BLaER1 (cell line): ENCODE measurements at regions not wholly inside any gene's neighbourhood (a gene's known extent, or its start where the extent isn't known, plus 50 kb on each side); places are given as distances from the start of the nearest gene placed in this dataset.
A peak's percentile ranks its signal among the peaks of the same experiment; 100 is the strongest.

Experiments used
- H3K27ac ChIP-seq: shearing (Covaris generic); formaldehyde crosslinking; 2 replicates; pipeline ENCODE4 v1.8.1; 2022
- H3K27me3 ChIP-seq: shearing (Covaris generic); formaldehyde crosslinking; 2 replicates; pipeline ENCODE4 v1.8.1; 2022
- H3K36me3 ChIP-seq: shearing (Covaris generic); formaldehyde crosslinking; 2 replicates; pipeline ENCODE4 v1.8.1; 2022
- H3K4me1 ChIP-seq: shearing (Covaris generic); formaldehyde crosslinking; 2 replicates; pipeline ENCODE4 v1.8.1; 2022
- H3K4me2 ChIP-seq: shearing (Covaris generic); formaldehyde crosslinking; 2 replicates; pipeline ENCODE4 v1.8.1; 2022
- H3K4me3 ChIP-seq: shearing (Covaris generic); formaldehyde crosslinking; 2 replicates; pipeline ENCODE4 v1.8.1; 2022
- H3K9ac ChIP-seq: shearing (Covaris generic); formaldehyde crosslinking; 2 replicates; pipeline ENCODE4 v1.8.1; 2022
- H3K9me3 ChIP-seq: shearing (Covaris generic); formaldehyde crosslinking; 2 replicates; pipeline ENCODE4 v1.8.1; 2022
- H4K20me1 ChIP-seq: shearing (Covaris generic); formaldehyde crosslinking; 2 replicates; pipeline ENCODE4 v1.8.1; 2022
- Cebpa-rat ChIP-seq: shearing (Covaris generic); IDR thresholded peaks from 2 replicates; pipeline ENCODE4 v1.8.1; 2022

- H3K9ac ChIP-seq, result no peak overlapping the region
- no peaks in the 10 kb centered on the region for H3K9me3 ChIP-seq
- no peak for TF ChIP-seq Cebpa-rat
- no peak overlapping the region for H3K4me3 ChIP-seq
- no peaks in the 10 kb centered on the region for H3K36me3 ChIP-seq
- H3K4me1 ChIP-seq, result peaks cover 20% of the 10 kb centered on the region
- H3K4me2 ChIP-seq, result no peak overlapping the region
- no peak overlapping the region for H3K27ac ChIP-seq
- no peaks in the 10 kb centered on the region for H4K20me1 ChIP-seq
- no peaks in the 10 kb centered on the region for H3K27me3 ChIP-seq
Observed at GRCh38 chr5:174427304-174427703, 297.1 kb upstream of the MSX2 start.

GRCh38 chr5:174428895-174429294 lies 295.5 kb upstream of the MSX2 start:
- TF ChIP-seq Cebpa-rat, result no peak
- peaks cover 20% of the 10 kb centered on the region for H3K4me1 ChIP-seq
- H3K4me3 ChIP-seq, result no peak overlapping the region
- no peak overlapping the region for H3K9ac ChIP-seq
- no peaks in the 10 kb centered on the region for H3K36me3 ChIP-seq
- H3K27me3 ChIP-seq, result no peaks in the 10 kb centered on the region
- no peaks in the 10 kb centered on the region for H3K9me3 ChIP-seq
- H4K20me1 ChIP-seq, result no peaks in the 10 kb centered on the region
- 0 out of 2 replicates have a peak overlapping the region, but pooled peaks have one; percentile 10 for H3K4me2 ChIP-seq
- H3K27ac ChIP-seq, result no peak overlapping the region

- no peak overlapping the region for H3K9ac ChIP-seq
- H3K27me3 ChIP-seq, result no peaks in the 10 kb centered on the region
- no peak overlapping the region for H3K4me3 ChIP-seq
- no peaks in the 10 kb centered on the region for H3K36me3 ChIP-seq
- no peaks in the 10 kb centered on the region for H4K20me1 ChIP-seq
- H3K27ac ChIP-seq, result no peak overlapping the region
- H3K4me1 ChIP-seq, result peaks cover 12% of the 10 kb centered on the region
- H3K9me3 ChIP-seq, result no peaks in the 10 kb centered on the region
- TF ChIP-seq Cebpa-rat, result no peak
- H3K4me2 ChIP-seq, result peak overlapping the region; percentile 44
Observed at GRCh38 chr5:174430940-174431339, 293.4 kb upstream of the MSX2 start.

GRCh38 chr5:174431504-174431903 lies 292.9 kb upstream of the MSX2 start:
- no peaks in the 10 kb centered on the region for H3K27me3 ChIP-seq
- no peak for TF ChIP-seq Cebpa-rat
- no peak overlapping the region for H3K27ac ChIP-seq
- no peaks in the 10 kb centered on the region for H3K36me3 ChIP-seq
- peak overlapping the region; percentile 44; the same call in 1 of the 2 replicates for H3K4me2 ChIP-seq
- H3K4me3 ChIP-seq, result no peak overlapping the region
- H3K9ac ChIP-seq, result no peak overlapping the region
- H3K9me3 ChIP-seq, result no peaks in the 10 kb centered on the region
- H4K20me1 ChIP-seq, result no peaks in the 10 kb centered on the region
- peaks cover 12% of the 10 kb centered on the region for H3K4me1 ChIP-seq

- Histone ChIP-seq H3K4me1 (peaks cover 12% of the 10 kb centered on the region), H3K36me3 (no peaks in the 10 kb centered on the region), H4K20me1 (no peaks in the 10 kb centered on the region), H3K27ac (no peak overlapping the region), H3K9me3 (no peaks in the 10 kb centered on the region), H3K9ac (no peak overlapping the region), H3K4me3 (no peak overlapping the region), H3K27me3 (no peaks in the 10 kb centered on the region), H3K4me2 (no peak overlapping the region)
- TF ChIP-seq Cebpa-rat, result no peak
Observed at GRCh38 chr5:174433098-174433497, 291.3 kb upstream of the MSX2 start.

GRCh38 chr5:174436750-174437149 lies 287.6 kb upstream of the MSX2 start:
- H4K20me1 ChIP-seq, result no peaks in the 10 kb centered on the region
- no peaks in the 10 kb centered on the region for H3K36me3 ChIP-seq
- H3K4me1 ChIP-seq, result 0 out of 2 replicates have a peak, but pooled peaks cover under 1% of the 10 kb centered on the region
- H3K4me3 ChIP-seq, result no peak overlapping the region
- no peak overlapping the region for H3K9ac ChIP-seq
- H3K27ac ChIP-seq, result no peak overlapping the region
- no peak for TF ChIP-seq Cebpa-rat
- H3K27me3 ChIP-seq, result no peaks in the 10 kb centered on the region
- H3K9me3 ChIP-seq, result no peaks in the 10 kb centered on the region
- no peak overlapping the region for H3K4me2 ChIP-seq

- no peaks in the 10 kb centered on the region for H3K4me1 ChIP-seq
Observed at GRCh38 chr5:174444479-174445188, 279.7 kb upstream of the MSX2 start.

GRCh38 chr5:174446446-174446845 lies 277.9 kb upstream of the MSX2 start:
- Histone ChIP-seq H3K4me1 (no peaks in the 10 kb centered on the region), H3K27me3 (no peaks in the 10 kb centered on the region), H3K27ac (no peak overlapping the region), H3K4me2 (no peak overlapping the region), H3K4me3 (no peak overlapping the region), H3K36me3 (no peaks in the 10 kb centered on the region), H3K9me3 (peaks cover 7% of the 10 kb centered on the region; the same call in 1 of the 2 replicates), H3K9ac (no peak overlapping the region), H4K20me1 (no peaks in the 10 kb centered on the region)
- no peak for TF ChIP-seq Cebpa-rat

More at GRCh38 chr5:174444479-174445188, 279.7 kb upstream of the MSX2 start:
- no peak overlapping the region for H3K27ac ChIP-seq
- H4K20me1 ChIP-seq, result no peaks in the 10 kb centered on the region
- no peak for TF ChIP-seq Cebpa-rat
- H3K9me3 ChIP-seq, result peaks cover 6% of the 10 kb centered on the region; the same call in 1 of the 2 replicates
- no peaks in the 10 kb centered on the region for H3K36me3 ChIP-seq
- no peaks in the 10 kb centered on the region for H3K27me3 ChIP-seq
- no peak overlapping the region for H3K4me2 ChIP-seq
- H3K4me3 ChIP-seq, result no peak overlapping the region
- H3K9ac ChIP-seq, result no peak overlapping the region

- Histone ChIP-seq H3K4me2 (no peak overlapping the region), H3K4me1 (no peaks in the 10 kb centered on the region), H3K27me3 (no peaks in the 10 kb centered on the region), H3K4me3 (no peak overlapping the region), H3K27ac (no peak overlapping the region), H3K9ac (no peak overlapping the region), H4K20me1 (no peaks in the 10 kb centered on the region), H3K9me3 (peaks cover 7% of the 10 kb centered on the region; the same call in 1 of the 2 replicates), H3K36me3 (no peaks in the 10 kb centered on the region)
- TF ChIP-seq Cebpa-rat, result no peak
Observed at GRCh38 chr5:174446988-174447387, 277.4 kb upstream of the MSX2 start.

- Histone ChIP-seq H3K4me1 (no peaks in the 10 kb centered on the region), H3K27me3 (no peaks in the 10 kb centered on the region), H3K9ac (no peak overlapping the region), H4K20me1 (no peaks in the 10 kb centered on the region), H3K9me3 (peaks cover 7% of the 10 kb centered on the region; the same call in 1 of the 2 replicates), H3K4me2 (no peak overlapping the region), H3K36me3 (no peaks in the 10 kb centered on the region), H3K27ac (no peak overlapping the region), H3K4me3 (no peak overlapping the region)
- TF ChIP-seq Cebpa-rat, result no peak
Observed at GRCh38 chr5:174448041-174448440, 276.3 kb upstream of the MSX2 start.
